T-helper 1 cell treated with Interleukin-12 subunit alpha and Interleukin-12 subunit beta and Interleukin-4 antibody, amounts not matched to agents 30 ng/mL and 1 ng/mL, for 36 hours (primary cell): ENCODE measurements at regions not wholly inside any gene's neighbourhood (a gene's known extent, or its start where the extent isn't known, plus 50 kb on each side); places are given as distances from the start of the nearest gene placed in this dataset.
"Not testable (repeated sequence)": the region's sequence is repeated elsewhere in the genome, so short reads cannot be mapped to it uniquely, and the experiment has no call there.

ENCODE experiments used
- intact Hi-C: fragments of 100-400 bp; cut with micrococcal nuclease; formaldehyde crosslinking; loops from one replicate; pipeline ENCODE4 v1.15.1; 2024

- intact Hi-C loops: no loop called here
Measured at GRCh38 chr4:132662456-132662855, 486.6 kb upstream of the PCDH10 start.

DNA sequence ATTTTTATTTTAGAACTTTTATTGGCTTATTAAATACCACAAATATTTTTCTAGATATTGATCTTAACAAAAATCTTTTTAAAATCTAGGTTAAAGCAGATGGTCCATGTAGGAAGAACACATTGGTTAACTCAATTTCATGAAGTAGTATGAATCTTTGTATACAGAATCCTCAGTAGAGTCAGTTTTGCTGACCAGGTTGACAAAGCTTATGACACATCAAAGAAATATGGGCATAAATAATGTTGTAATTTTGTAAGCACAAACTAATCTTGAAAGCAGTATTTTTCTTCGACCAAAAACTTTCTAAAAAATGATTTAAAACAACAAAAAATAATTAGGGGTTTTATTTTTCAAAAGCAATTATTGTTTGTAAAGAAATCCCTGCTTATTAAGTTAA, 479.3 kb upstream of the PCDH10 start:
- intact Hi-C loops: no loop called here

DNA sequence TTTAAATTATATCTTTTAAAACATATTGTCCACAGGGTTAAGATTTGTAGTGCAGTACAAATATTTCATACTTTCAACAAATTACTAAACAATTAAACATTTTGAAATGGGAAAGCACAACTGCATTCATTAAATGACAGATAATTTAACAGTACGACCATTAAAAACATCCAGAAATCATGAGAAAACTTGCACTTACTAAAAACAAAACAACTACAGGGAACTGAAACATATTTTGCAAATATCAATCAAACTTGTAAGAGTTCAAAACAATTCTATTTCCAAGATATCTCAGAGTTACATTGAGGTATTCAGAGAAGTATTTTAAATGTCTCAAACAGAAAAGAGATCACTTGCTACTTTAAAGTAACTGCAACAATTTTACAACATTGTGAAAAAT, 478.5 kb upstream of the PCDH10 start:
- intact Hi-C loops: no loop called here

- intact Hi-C loops: no loop called here
Measured at GRCh38 chr4:132683957-132684356, 465.1 kb upstream of the PCDH10 start.

DNA sequence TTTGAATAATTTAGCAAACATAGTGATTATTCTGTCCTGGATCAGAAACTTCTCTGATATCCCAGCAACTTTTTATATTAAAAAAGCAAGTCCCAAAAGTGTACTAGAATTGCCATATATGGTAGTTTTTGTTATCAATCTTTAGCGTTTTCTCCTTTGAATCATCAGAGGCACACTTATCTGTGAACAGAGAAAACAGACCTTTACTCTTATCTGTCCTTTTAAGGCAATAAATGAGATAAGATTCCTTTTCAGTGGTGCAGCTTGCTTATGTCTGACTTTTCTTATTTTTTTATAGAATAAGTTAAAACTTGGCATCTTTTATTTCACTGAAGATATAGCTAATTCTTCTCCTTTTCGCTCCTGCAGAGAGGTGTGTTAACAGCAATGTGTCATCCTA, 458.1 kb upstream of the PCDH10 start:
- intact Hi-C loops: no loop called here

GRCh38 chr4:132691668-132692067, 457.4 kb upstream of the PCDH10 start:
- intact Hi-C loops: no loop called here

DNA sequence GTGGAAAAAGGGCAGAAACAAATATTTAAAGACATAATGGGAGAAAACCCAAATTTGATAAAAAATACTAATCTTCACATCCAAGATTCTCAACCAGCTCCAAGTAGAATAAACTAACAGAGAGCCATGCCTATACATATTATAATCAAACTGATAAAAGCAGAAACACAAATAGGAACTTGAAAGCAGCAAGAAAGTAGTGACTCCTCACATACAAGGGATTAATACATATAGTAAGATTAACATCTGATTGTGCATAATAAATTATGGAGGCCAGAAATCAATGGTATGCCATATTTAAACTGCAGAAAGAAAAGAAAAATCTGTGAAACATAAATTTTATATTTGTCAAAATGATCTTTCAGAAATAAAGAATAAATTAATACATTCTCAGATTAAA, 454.3 kb upstream of the PCDH10 start:
- intact Hi-C loops: no loop called here

- intact Hi-C loops: not testable (repeated sequence)
Measured at GRCh38 chr4:132697505-132697904, 451.6 kb upstream of the PCDH10 start.

- intact Hi-C loops: no loop called here
Measured at GRCh38 chr4:132707955-132708354, 441.1 kb upstream of the PCDH10 start.

GRCh38 chr4:132709056-132709455, 440.0 kb upstream of the PCDH10 start:
- intact Hi-C loops: no loop called here

DNA sequence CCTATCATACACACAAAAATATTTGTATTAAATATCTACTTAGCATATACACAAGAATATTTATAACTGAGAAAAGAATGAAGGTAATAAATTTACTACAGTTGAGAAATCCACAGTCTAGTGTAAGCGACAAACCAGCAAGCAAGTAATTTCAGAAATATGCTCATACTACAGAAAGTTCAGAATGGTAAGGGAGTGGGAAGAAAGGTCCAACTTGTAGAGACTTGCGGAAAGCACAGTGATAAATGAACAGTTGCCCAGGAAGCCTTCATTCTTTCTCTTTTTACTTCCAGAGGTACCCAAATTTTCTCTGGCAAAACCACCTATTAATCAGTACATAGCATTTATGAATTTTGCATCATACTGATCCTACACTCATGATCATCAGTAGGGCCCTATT, 438.1 kb upstream of the PCDH10 start:
- intact Hi-C loops: no loop called here

- intact Hi-C loops: no loop called here
Measured at GRCh38 chr4:132737344-132737743, 411.8 kb upstream of the PCDH10 start.

- intact Hi-C loops: no loop called here
Measured at GRCh38 chr4:132759199-132759780, 389.8 kb upstream of the PCDH10 start.

- intact Hi-C loops: no loop called here
Measured at GRCh38 chr4:132763465-132763864, 385.6 kb upstream of the PCDH10 start.

GRCh38 chr4:132767901-132768300, 381.2 kb upstream of the PCDH10 start:
- intact Hi-C loops: no loop called here

DNA sequence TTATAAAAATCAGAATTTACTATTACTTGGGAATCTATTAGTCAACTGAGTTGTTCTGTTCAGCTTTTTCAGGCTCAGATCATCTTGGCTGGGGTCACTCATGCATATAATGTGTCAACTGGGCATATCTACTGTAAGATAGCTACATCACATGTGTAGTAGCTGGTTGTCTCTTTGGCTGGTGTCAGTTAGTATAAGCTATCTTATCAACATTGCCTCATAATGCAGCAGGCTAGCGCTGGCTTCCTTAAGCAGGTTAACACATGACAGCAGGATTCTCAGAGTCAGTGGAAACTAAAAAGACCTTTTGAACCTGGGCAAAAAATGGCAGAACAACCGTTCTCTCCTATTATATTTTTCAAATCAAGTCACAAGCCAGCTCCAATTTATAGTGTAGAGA, 378.3 kb upstream of the PCDH10 start:
- intact Hi-C loops: no loop called here

DNA sequence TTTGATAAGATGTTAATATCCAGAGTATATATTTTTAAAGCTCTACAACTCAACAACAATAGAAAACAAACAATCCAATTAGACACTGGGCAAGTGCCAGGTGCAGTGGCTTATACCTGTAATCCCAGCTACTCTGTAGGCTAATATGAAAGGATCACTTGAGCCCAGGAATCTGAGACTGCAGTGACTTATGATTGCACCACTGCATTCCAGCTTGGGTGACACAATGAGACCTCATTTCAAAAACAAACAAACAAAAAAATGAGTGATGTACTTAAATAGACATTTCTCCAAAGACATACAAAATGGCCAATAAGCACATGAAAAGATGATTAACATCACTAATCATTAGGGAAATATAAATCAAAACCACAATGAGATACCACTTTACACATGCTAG, 356.8 kb upstream of the PCDH10 start:
- intact Hi-C loops: no loop called here

DNA sequence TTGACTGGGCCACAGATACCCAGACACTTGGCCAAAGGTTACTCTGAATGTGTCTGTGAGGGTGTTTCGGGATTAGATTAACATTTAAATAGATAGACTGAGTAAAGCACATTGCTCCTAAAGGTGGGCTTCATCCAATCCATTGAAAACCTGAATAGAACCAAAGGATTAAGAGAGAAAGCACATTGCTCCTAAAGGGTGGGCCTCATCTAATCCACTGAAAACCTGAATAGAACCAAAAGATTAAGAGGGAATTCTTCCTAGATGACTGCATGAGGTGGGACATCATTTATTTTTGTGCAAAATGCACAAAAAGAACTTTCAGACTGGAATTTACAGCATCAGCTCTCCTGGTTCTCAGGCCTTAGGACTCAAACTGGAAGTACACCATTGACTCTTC, 351.2 kb upstream of the PCDH10 start:
- intact Hi-C loops: no loop called here

GRCh38 chr4:132809298-132810032, 339.6 kb upstream of the PCDH10 start:
- intact Hi-C loops: no loop called here

GRCh38 chr4:132813061-132813460, 336.0 kb upstream of the PCDH10 start:
- intact Hi-C loops: not testable (repeated sequence)

DNA sequence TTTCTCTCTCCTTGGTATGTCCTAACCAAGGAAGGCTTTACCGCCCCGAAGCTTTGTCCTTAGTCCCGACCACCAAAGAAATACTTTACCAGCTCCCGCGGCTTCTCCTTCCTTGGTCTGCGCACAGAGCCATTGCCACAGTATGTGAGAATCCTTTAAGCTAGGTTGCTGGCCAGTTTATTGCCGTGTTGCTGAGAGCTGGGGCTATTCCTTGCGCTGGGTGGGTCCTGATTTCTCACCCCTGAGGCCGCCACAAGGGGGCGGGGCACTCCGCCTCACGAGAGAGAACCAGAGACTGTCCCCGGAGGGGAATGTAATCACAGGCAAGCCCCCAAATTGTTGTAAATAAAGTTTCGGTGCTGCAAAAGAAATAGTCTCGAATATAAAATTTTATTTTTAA, 331.0 kb upstream of the PCDH10 start:
- intact Hi-C loops: no loop called here

- intact Hi-C loops: no loop called here
Measured at GRCh38 chr4:132823419-132823818, 325.7 kb upstream of the PCDH10 start.

GRCh38 chr4:132824761-132825160, 324.3 kb upstream of the PCDH10 start:
- intact Hi-C loops: no loop called here
